ENCODE measurements at regions not wholly inside any gene's neighbourhood (a gene's known extent, or its start where the extent isn't known, plus 50 kb on each side); places are given as distances from the start of the nearest gene placed in this dataset.
"Not testable (repeated sequence)": the region's sequence is repeated elsewhere in the genome, so short reads cannot be mapped to it uniquely, and the experiment has no call there.

GRCh38 chr9:97248252-97248651 lies 59.2 kb upstream of the CCDC180 start:
- peak; percentile 82 for FAIRE-seq

GRCh38 chr9:97243606-97244005 lies 63.9 kb upstream of the CCDC180 start:
- no peak for FAIRE-seq
- DNase-seq (ENCODE audit: insufficient read length, low spot score): no peak
- TF ChIP-seq POLR2A (IDR thresholded peaks at IDR 0.05; ENCODE audit: low read depth, low read length): no peak

More at GRCh38 chr9:97248252-97248651, 59.2 kb upstream of the CCDC180 start:
- not testable (repeated sequence) for DNase-seq (ENCODE audit: insufficient read length, low spot score)

GRCh38 chr9:97241430-97241829 lies 66.0 kb upstream of the CCDC180 start:
- DNase-seq (ENCODE audit: insufficient read length, low spot score); FAIRE-seq: not testable (repeated sequence)

- DNase-seq (ENCODE audit: insufficient read length, low spot score) (peak; percentile 89), FAIRE-seq (peak; percentile 87)
- peak; percentile 64 for TF ChIP-seq POLR2A (IDR thresholded peaks at IDR 0.05; ENCODE audit: low read depth, low read length)
Observed at GRCh38 chr9:97237951-97238889, 69.2 kb upstream of the CCDC180 start.

- no peak for TF ChIP-seq POLR2A (IDR thresholded peaks at IDR 0.05; ENCODE audit: low read depth, low read length)
- no peak for FAIRE-seq
- no peak for DNase-seq (ENCODE audit: insufficient read length, low spot score)
Observed at GRCh38 chr9:97237311-97237786, 70.1 kb upstream of the CCDC180 start.

GRCh38 chr9:97233009-97233400 lies 74.5 kb upstream of the CCDC180 start:
- not testable (repeated sequence) for FAIRE-seq; DNase-seq (ENCODE audit: insufficient read length, low spot score)

GRCh38 chr9:97232060-97233008 lies 75.1 kb upstream of the CCDC180 start:
- not testable (repeated sequence) for FAIRE-seq; DNase-seq (ENCODE audit: insufficient read length, low spot score)

GRCh38 chr9:97222393-97222792 lies 85.1 kb upstream of the CCDC180 start:
- not testable (repeated sequence) for FAIRE-seq; DNase-seq (ENCODE audit: insufficient read length, low spot score)

GRCh38 chr9:97221478-97222355 lies 85.7 kb upstream of the CCDC180 start:
- not testable (repeated sequence) for FAIRE-seq; DNase-seq (ENCODE audit: insufficient read length, low spot score)

- DNase-seq (ENCODE audit: insufficient read length, low spot score) (no peak), FAIRE-seq (no peak)
- TF ChIP-seq POLR2A (IDR thresholded peaks at IDR 0.05; ENCODE audit: low read depth, low read length): no peak
Observed at GRCh38 chr9:97220894-97221477, 86.5 kb upstream of the CCDC180 start.

- DNase-seq (ENCODE audit: insufficient read length, low spot score): not testable (repeated sequence)
- peak; percentile 52 for FAIRE-seq
Observed at GRCh38 chr9:97220396-97220795, 87.1 kb upstream of the CCDC180 start.

GRCh38 chr9:97219443-97220140 lies 87.9 kb upstream of the CCDC180 start:
- DNase-seq (ENCODE audit: insufficient read length, low spot score): not testable (repeated sequence)
- FAIRE-seq: peak; percentile 33

GRCh38 chr9:97215127-97215526 lies 92.3 kb upstream of the CCDC180 start:
- DNase-seq (ENCODE audit: insufficient read length, low spot score); FAIRE-seq: not testable (repeated sequence)

GRCh38 chr9:97214556-97214955 lies 92.9 kb upstream of the CCDC180 start:
- FAIRE-seq: not testable (repeated sequence)

GRCh38 chr9:97199683-97200082 lies 107.8 kb upstream of the CCDC180 start:
- DNase-seq (ENCODE audit: insufficient read length, low spot score); FAIRE-seq: not testable (repeated sequence)

More at GRCh38 chr9:97214556-97214955, 92.9 kb upstream of the CCDC180 start:
- DNase-seq (ENCODE audit: insufficient read length, low spot score): not testable (repeated sequence)

GRCh38 chr9:97193767-97194166 lies 113.7 kb upstream of the CCDC180 start:
- not testable (repeated sequence) for DNase-seq (ENCODE audit: insufficient read length, low spot score)

More at GRCh38 chr9:97193767-97194166, 113.7 kb upstream of the CCDC180 start:
- FAIRE-seq: not testable (repeated sequence)
